ENCODE measurements at regions not wholly inside any gene's neighbourhood (a gene's known extent, or its start where the extent isn't known, plus 50 kb on each side); places are given as distances from the start of the nearest gene placed in this dataset.

- TF ChIP-seq, protein P1, sequence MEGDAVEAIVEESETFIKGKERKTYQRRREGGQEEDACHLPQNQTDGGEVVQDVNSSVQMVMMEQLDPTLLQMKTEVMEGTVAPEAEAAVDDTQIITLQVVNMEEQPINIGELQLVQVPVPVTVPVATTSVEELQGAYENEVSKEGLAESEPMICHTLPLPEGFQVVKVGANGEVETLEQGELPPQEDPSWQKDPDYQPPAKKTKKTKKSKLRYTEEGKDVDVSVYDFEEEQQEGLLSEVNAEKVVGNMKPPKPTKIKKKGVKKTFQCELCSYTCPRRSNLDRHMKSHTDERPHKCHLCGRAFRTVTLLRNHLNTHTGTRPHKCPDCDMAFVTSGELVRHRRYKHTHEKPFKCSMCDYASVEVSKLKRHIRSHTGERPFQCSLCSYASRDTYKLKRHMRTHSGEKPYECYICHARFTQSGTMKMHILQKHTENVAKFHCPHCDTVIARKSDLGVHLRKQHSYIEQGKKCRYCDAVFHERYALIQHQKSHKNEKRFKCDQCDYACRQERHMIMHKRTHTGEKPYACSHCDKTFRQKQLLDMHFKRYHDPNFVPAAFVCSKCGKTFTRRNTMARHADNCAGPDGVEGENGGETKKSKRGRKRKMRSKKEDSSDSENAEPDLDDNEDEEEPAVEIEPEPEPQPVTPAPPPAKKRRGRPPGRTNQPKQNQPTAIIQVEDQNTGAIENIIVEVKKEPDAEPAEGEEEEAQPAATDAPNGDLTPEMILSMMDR (IDR thresholded peaks at IDR 0.05): no peak
- TF ChIP-seq EP300 (IDR thresholded peaks at IDR 0.05; ENCODE audit: low read depth): no peak
- no peak for TF ChIP-seq POLR2AphosphoS5 (IDR thresholded peaks at IDR 0.05)
Observed at GRCh38 chr10:4154191-4154715, 369.2 kb upstream of the KLF6 start.
